Dedifferentiated amniotic fluid mesenchymal stem cell (primary cell): ENCODE measurements at regions not wholly inside any gene's neighbourhood (a gene's known extent, or its start where the extent isn't known, plus 50 kb on each side); places are given as distances from the start of the nearest gene placed in this dataset.
A peak's percentile ranks its signal among the peaks of the same experiment; 100 is the strongest.

Experiments
- DNase-seq: peaks from one replicate; pipeline ENCODE4 v3.0.0-alpha.2; 2016; ENCODE audit errors: extremely low spot score

- no peak for DNase-seq
These were observed 230.9 kb downstream of the AUH start for GRCh38 chr9:91130796-91131318.

- peak; percentile 90 for DNase-seq
These were observed 230.3 kb downstream of the AUH start for GRCh38 chr9:91131433-91131839.

- no peak for DNase-seq
These were observed 229.1 kb downstream of the AUH start for GRCh38 chr9:91132576-91133073.

- no peak for DNase-seq
These were observed 227.1 kb downstream of the AUH start for GRCh38 chr9:91134608-91135007.

GRCh38 chr9:91137391-91137790, 224.3 kb downstream of the AUH start:
- DNase-seq = no peak

GRCh38 chr9:91138760-91139159, 223.0 kb downstream of the AUH start:
- DNase-seq = no peak

- DNase-seq = no peak
These were observed 220.2 kb downstream of the AUH start for GRCh38 chr9:91141407-91141965.

GRCh38 chr9:91143162-91143561, 218.6 kb downstream of the AUH start:
- DNase-seq = no peak

GRCh38 chr9:91143642-91144041, 218.1 kb downstream of the AUH start:
- DNase-seq = no peak

- no peak for DNase-seq
These were observed 216.9 kb downstream of the AUH start for GRCh38 chr9:91144769-91145168.

- DNase-seq = no peak
These were observed 216.2 kb downstream of the AUH start for GRCh38 chr9:91145496-91145895.

- no peak for DNase-seq
These were observed 215.2 kb downstream of the AUH start for GRCh38 chr9:91146391-91147019.

GRCh38 chr9:91147079-91147708, 214.5 kb downstream of the AUH start:
- DNase-seq = no peak

GRCh38 chr9:91148306-91148705, 213.4 kb downstream of the AUH start:
- DNase-seq = no peak

GRCh38 chr9:91150273-91150997, 211.3 kb downstream of the AUH start:
- DNase-seq = no peak

GRCh38 chr9:91150998-91151717, 210.6 kb downstream of the AUH start:
- peak; percentile 67 for DNase-seq

- no peak for DNase-seq
These were observed 210.0 kb downstream of the AUH start for GRCh38 chr9:91151718-91152095.

- no peak for DNase-seq
These were observed 207.0 kb downstream of the AUH start for GRCh38 chr9:91154686-91155085.

GRCh38 chr9:91155181-91155580, 206.5 kb downstream of the AUH start:
- DNase-seq = no peak

- DNase-seq = no peak
These were observed 205.9 kb downstream of the AUH start for GRCh38 chr9:91155746-91156376.
